Neural cell (in vitro differentiated cells): ENCODE measurements at regions not wholly inside any gene's neighbourhood (a gene's known extent, or its start where the extent isn't known, plus 50 kb on each side); places are given as distances from the start of the nearest gene placed in this dataset.

Experiments used
- EP300 ChIP-seq: fragments of 450-650 bp; conservative IDR thresholded peaks from 2 replicates; pipeline ENCODE4 v1.6.1; 2014; ENCODE audit warnings: antibody characterized with exemption, mild to moderate bottlenecking, moderate library complexity; ENCODE audit not compliant: poor library complexity, severe bottlenecking
- EZH2 ChIP-seq: fragments of 200-600, 300-800 bp; shearing (Covaris generic), sonication (generic); IDR thresholded peaks from 2 replicates; pipeline ENCODE4 v1.6.1; 2014; ENCODE audit warnings: antibody characterized with exemption, low read length, borderline replicate concordance, mild to moderate bottlenecking; ENCODE audit not compliant: insufficient read depth, poor library complexity, severe bottlenecking

- TF ChIP-seq EZH2 (no peak), EP300 (no peak)
These were observed 402.9 kb downstream of the PRR16 start for GRCh38 chr5:120866997-120867396.
